Activated CD4-positive, alpha-beta T cell treated with anti-CD3 and anti-CD28 coated beads, Interleukin-2, amount 50 U/mL, for 16 hours (primary cell): ENCODE measurements at regions not wholly inside any gene's neighbourhood (a gene's known extent, or its start where the extent isn't known, plus 50 kb on each side); places are given as distances from the start of the nearest gene placed in this dataset.
"Not testable (repeated sequence)": the region's sequence is repeated elsewhere in the genome, so short reads cannot be mapped to it uniquely, and the experiment has no call there.

ENCODE experiments used
- DNase-seq: peaks from one replicate; pipeline ENCODE4 v3.0.0-alpha.2; 2020

- no peak for DNase-seq
These were observed 314.0 kb upstream of the FAM98A start for GRCh38 chr2:33913071-33913616.

- DNase-seq = no peak
These were observed 312.2 kb upstream of the FAM98A start for GRCh38 chr2:33911327-33911726.

GRCh38 chr2:33909945-33910695 is 311.0 kb upstream of the FAM98A start:
- DNase-seq = no peak

- DNase-seq = no peak
These were observed 308.8 kb upstream of the FAM98A start for GRCh38 chr2:33907866-33908265.

- DNase-seq = not testable (repeated sequence)
These were observed 307.0 kb upstream of the FAM98A start for GRCh38 chr2:33906129-33906528.

- DNase-seq = no peak
These were observed 305.7 kb upstream of the FAM98A start for GRCh38 chr2:33904801-33905200.

GRCh38 chr2:33903701-33904100 is 304.6 kb upstream of the FAM98A start:
- DNase-seq = no peak

GRCh38 chr2:33903215-33903614 is 304.1 kb upstream of the FAM98A start:
- no peak for DNase-seq

- DNase-seq = no peak
These were observed 301.5 kb upstream of the FAM98A start for GRCh38 chr2:33900610-33901009.

- no peak for DNase-seq
These were observed 298.6 kb upstream of the FAM98A start for GRCh38 chr2:33897741-33898140.

GRCh38 chr2:33893824-33894223 is 294.7 kb upstream of the FAM98A start:
- no peak for DNase-seq

- no peak for DNase-seq
These were observed 292.5 kb upstream of the FAM98A start for GRCh38 chr2:33891616-33892015.

GRCh38 chr2:33890686-33891085 is 291.6 kb upstream of the FAM98A start:
- no peak for DNase-seq

- DNase-seq = no peak
These were observed 278.4 kb upstream of the FAM98A start for GRCh38 chr2:33877348-33878016.

GRCh38 chr2:33873076-33873605 is 274.0 kb upstream of the FAM98A start:
- DNase-seq = no peak

GRCh38 chr2:33859811-33860461 is 260.8 kb upstream of the FAM98A start:
- no peak for DNase-seq

- DNase-seq = no peak
These were observed 260.1 kb upstream of the FAM98A start for GRCh38 chr2:33859176-33859575.

GRCh38 chr2:33848486-33848885 is 249.4 kb upstream of the FAM98A start:
- DNase-seq = no peak

GRCh38 chr2:33839791-33840190 is 240.7 kb upstream of the FAM98A start:
- DNase-seq = no peak

GRCh38 chr2:33836628-33837027 is 237.5 kb upstream of the FAM98A start:
- DNase-seq = no peak

- no peak for DNase-seq
These were observed 236.8 kb upstream of the FAM98A start for GRCh38 chr2:33835911-33836310.

- DNase-seq = no peak
These were observed 223.9 kb upstream of the FAM98A start for GRCh38 chr2:33822964-33823363.

- no peak for DNase-seq
These were observed 213.6 kb upstream of the FAM98A start for GRCh38 chr2:33812707-33813106.
